GM12874 (cell line): ENCODE measurements at regions not wholly inside any gene's neighbourhood (a gene's known extent, or its start where the extent isn't known, plus 50 kb on each side); places are given as distances from the start of the nearest gene placed in this dataset.

ENCODE experiments used
- CTCF ChIP-seq: IDR thresholded peaks from 2 replicates; pipeline ENCODE4 v1.5.1; 2011; ENCODE audit warnings: low read depth, mild to moderate bottlenecking, control low read depth, low read length, moderate library complexity; ENCODE audit not compliant: insufficient read depth

- TF ChIP-seq CTCF, result no peak
These were observed 345.7 kb upstream of the UMPS start for GRCh38 chr3:124384527-124384926.

GRCh38 chr3:124385996-124386395 is 344.3 kb upstream of the UMPS start:
- TF ChIP-seq CTCF, result no peak

- TF ChIP-seq CTCF, result no peak
These were observed 343.2 kb upstream of the UMPS start for GRCh38 chr3:124386996-124387595.

- no peak for TF ChIP-seq CTCF
These were observed 338.5 kb upstream of the UMPS start for GRCh38 chr3:124391774-124392173.

GRCh38 chr3:124393340-124393739 is 336.9 kb upstream of the UMPS start:
- TF ChIP-seq CTCF, result no peak

- no peak for TF ChIP-seq CTCF
These were observed 335.1 kb upstream of the UMPS start for GRCh38 chr3:124395162-124395561.

- TF ChIP-seq CTCF, result no peak
These were observed 334.5 kb upstream of the UMPS start for GRCh38 chr3:124395584-124396338.
